H1 (cell line): ENCODE measurements at regions not wholly inside any gene's neighbourhood (a gene's known extent, or its start where the extent isn't known, plus 50 kb on each side); places are given as distances from the start of the nearest gene placed in this dataset.

ENCODE experiments used
- CTCF ChIA-PET: fragments of 300-600 bp; sonication (Branson Sonifier 250); formaldehyde crosslinking; loops from one replicate; lab custom pipeline; 2021; ENCODE audit not compliant: partially characterized antibody; lab: Charles Lee
- POLR2A ChIA-PET: fragments of 300-600 bp; sonication (Branson Sonifier 250); formaldehyde crosslinking; loops from one replicate; lab custom pipeline; 2021; ENCODE audit warnings: inconsistent platforms; ENCODE audit not compliant: partially characterized antibody; lab: Charles Lee
- DNase-seq, 2 experiments: peaks; one replicate each; pipeline versions ENCODE4 v3.0.0 to v3.0.0-alpha.2; 2010 to 2022; ENCODE audit warnings: low spot score in 2 of 2, low read depth in 1 of 2, mixed read lengths in 1 of 2
- FAIRE-seq: peaks from 2 replicates; lab custom pipeline; 2011; peaks lifted over from hg19 to GRCh38; lab: Jason Lieb, UNC
- H2AFZ ChIP-seq: 2 replicates; pipeline ENCODE4 v1.8.1; 2012; ENCODE audit warnings: low read length, inconsistent platforms
- H2AK5ac ChIP-seq: 2 replicates; pipeline ENCODE4 v1.6.1; 2013; ENCODE audit warnings: low read depth, low read length
- H2BK120ac ChIP-seq: replicated peaks from 2 replicates; pipeline ENCODE3; 2013; ENCODE audit warnings: low read depth, low read length, inconsistent platforms
- H2BK12ac ChIP-seq: 2 replicates; pipeline ENCODE4 v1.6.1; 2013; ENCODE audit warnings: low read depth, low read length
- H2BK15ac ChIP-seq: 2 replicates; pipeline ENCODE4 v1.6.1; 2013; ENCODE audit warnings: low read length
- H2BK20ac ChIP-seq: 2 replicates; pipeline ENCODE4 v1.6.1; 2013; ENCODE audit warnings: low read length
- H2BK5ac ChIP-seq: 2 replicates; pipeline ENCODE4 v1.6.1; 2013; ENCODE audit warnings: low read depth, low read length
- H3K14ac ChIP-seq: 2 replicates; pipeline ENCODE4 v1.6.1; 2013; ENCODE audit warnings: inconsistent platforms; ENCODE audit not compliant: insufficient read length
- H3K18ac ChIP-seq: 2 replicates; pipeline ENCODE4 v1.6.1; 2013; ENCODE audit warnings: low read length; ENCODE audit errors: extremely low read depth
- H3K23ac ChIP-seq: 2 replicates; pipeline ENCODE4 v1.6.1; 2013; ENCODE audit warnings: inconsistent platforms; ENCODE audit not compliant: insufficient read length
- H3K23me2 ChIP-seq: 2 replicates; pipeline ENCODE4 v1.6.1; 2013; ENCODE audit warnings: low read depth, low read length
- H3K27ac ChIP-seq: 2 replicates; pipeline ENCODE4 v1.6.1; 2011; ENCODE audit warnings: low read depth, low read length, inconsistent platforms
- H3K27me3 ChIP-seq, 4 experiments: replicated peaks in 1 of 4; 1 replicate in 1 of 4; 2 replicates in 3 of 4; pipeline versions ENCODE4 v1.6.1 to v1.8.1; 2011 to 2013; ENCODE audit warnings: low read length in 3 of 4, mild to moderate bottlenecking in 3 of 4, inconsistent platforms in 2 of 4, mixed read lengths in 2 of 4, moderate library complexity in 1 of 4; ENCODE audit not compliant: control insufficient read depth in 3 of 4, insufficient read depth in 3 of 4; ENCODE audit errors: extremely low read depth in 1 of 4
- H3K36me3 ChIP-seq, 4 experiments: 2 replicates each; pipeline versions ENCODE4 v1.6.1 to v1.8.1; 2011 to 2013; ENCODE audit warnings: mild to moderate bottlenecking in 4 of 4, low read length in 3 of 4, moderate library complexity in 2 of 4, control low read depth in 1 of 4, inconsistent platforms in 1 of 4; ENCODE audit not compliant: insufficient read depth in 4 of 4, control insufficient read depth in 2 of 4
- H3K4ac ChIP-seq: replicated peaks from 2 replicates; pipeline ENCODE3; 2013; ENCODE audit warnings: low read length, low read depth, mixed read lengths, inconsistent platforms; ENCODE audit not compliant: insufficient read length
- H3K4me1 ChIP-seq, 4 experiments: replicated peaks in 1 of 4; 1 replicate in 1 of 4; 2 replicates in 3 of 4; pipeline versions ENCODE4 v1.6.1 to v1.8.1; 2011 to 2013; ENCODE audit warnings: low read length in 3 of 4, inconsistent platforms in 2 of 4, mixed read lengths in 1 of 4; ENCODE audit not compliant: insufficient read depth in 4 of 4, control insufficient read depth in 3 of 4
- H3K4me2 ChIP-seq, 2 experiments: 2 replicates each; pipeline versions ENCODE4 v1.6.1 to v1.8.1; 2011 to 2013; ENCODE audit warnings: low read depth in 2 of 2, low read length in 2 of 2, control low read depth in 1 of 2, inconsistent platforms in 1 of 2, mild to moderate bottlenecking in 1 of 2; ENCODE audit not compliant: insufficient read depth in 1 of 2
- H3K4me3 ChIP-seq, 4 experiments: fragments of 200-600, 300-600 bp in 1 of 4; sonication (generic), shearing (Covaris generic), sonication (Bioruptor Twin) in 1 of 4; 2 replicates each; pipeline versions ENCODE4 v1.5.1 to v1.8.1; 2011 to 2016; ENCODE audit warnings: low read length in 4 of 4, low read depth in 3 of 4, control low read depth in 2 of 4, inconsistent platforms in 2 of 4, mild to moderate bottlenecking in 2 of 4, mixed read lengths in 1 of 4, moderate library complexity in 1 of 4; ENCODE audit not compliant: insufficient read depth in 2 of 4; ENCODE audit errors: extremely low read depth in 1 of 4
- H3K56ac ChIP-seq: replicated peaks from 2 replicates; pipeline ENCODE3; 2013; ENCODE audit warnings: low read depth, mild to moderate bottlenecking, mixed read lengths, low read length, inconsistent platforms; ENCODE audit not compliant: insufficient read length
- H3K79me1 ChIP-seq: 2 replicates; pipeline ENCODE4 v1.6.1; 2013; ENCODE audit warnings: low read depth, low read length, control low read depth
- H3K79me2 ChIP-seq, 2 experiments: 2 replicates each; pipeline versions ENCODE4 v1.6.1 to v1.8.1; 2012 to 2013; ENCODE audit warnings: low read length in 2 of 2, mild to moderate bottlenecking in 2 of 2, inconsistent platforms in 1 of 2; ENCODE audit not compliant: insufficient read depth in 2 of 2, control insufficient read depth in 1 of 2
- H3K9ac ChIP-seq, 4 experiments: replicated peaks in 1 of 4; 1 replicate in 1 of 4; 2 replicates in 3 of 4; pipeline versions ENCODE4 v1.6.1 to v1.8.1; 2011 to 2013; ENCODE audit warnings: low read depth in 3 of 4, low read length in 3 of 4, control low read depth in 2 of 4, mild to moderate bottlenecking in 2 of 4, moderate library complexity in 2 of 4, inconsistent platforms in 1 of 4; ENCODE audit errors: extremely low read depth in 1 of 4
- H3K9me3 ChIP-seq, 2 experiments: 2 replicates each; pipeline versions ENCODE4 v1.6.1 to v1.8.1; 2012 to 2013; ENCODE audit warnings: mild to moderate bottlenecking in 2 of 2, moderate library complexity in 2 of 2, control low read depth in 1 of 2, inconsistent platforms in 1 of 2, low read depth in 1 of 2, low read length in 1 of 2, mixed read lengths in 1 of 2; ENCODE audit not compliant: insufficient read depth in 2 of 2
- H4K20me1 ChIP-seq, 2 experiments: replicated peaks in 1 of 2; 2 replicates each; pipeline versions ENCODE3 to v1.8.1; 2011 to 2013; ENCODE audit warnings: inconsistent platforms in 2 of 2, low read length in 2 of 2, mild to moderate bottlenecking in 1 of 2; ENCODE audit not compliant: insufficient read depth in 2 of 2, control insufficient read depth in 1 of 2
- H4K5ac ChIP-seq: 2 replicates; pipeline ENCODE4 v1.6.1; 2013; ENCODE audit warnings: low read length, low read depth, mixed read lengths, inconsistent platforms; ENCODE audit not compliant: insufficient read length
- H4K8ac ChIP-seq: 2 replicates; pipeline ENCODE4 v1.8.0; 2013; ENCODE audit warnings: mild to moderate bottlenecking, moderate library complexity, low read length, inconsistent platforms; ENCODE audit not compliant: insufficient read depth; ENCODE audit errors: extremely low read depth
- H4K91ac ChIP-seq: replicated peaks from 2 replicates; pipeline ENCODE3; 2013; ENCODE audit warnings: low read length, mixed read lengths, inconsistent platforms; ENCODE audit not compliant: insufficient read length
- BRCA1 ChIP-seq: IDR thresholded peaks from 2 replicates; pipeline ENCODE4 v1.6.1; 2012; ENCODE audit warnings: low read depth, low read length, improper control_type of control experiment
- CBX5 ChIP-seq: fragments of 300-800, 300-1000 bp; sonication (generic); IDR thresholded peaks from 2 replicates; pipeline ENCODE4 v1.7.1; 2016; ENCODE audit warnings: antibody characterized with exemption, low read length, low read depth
- CBX8 ChIP-seq: fragments of 300-800, 300-1000 bp; sonication (generic); IDR thresholded peaks from 2 replicates; pipeline ENCODE4 v1.7.1; 2016; ENCODE audit warnings: low read depth, low read length, borderline replicate concordance
- CEBPB ChIP-seq: IDR thresholded peaks from 2 replicates; pipeline ENCODE4 v1.6.1; 2012; ENCODE audit warnings: low read depth, low read length
- CHD1 ChIP-seq: IDR thresholded peaks from 2 replicates; pipeline ENCODE4 v1.6.1; 2012; ENCODE audit warnings: low read depth, low read length, improper control_type of control experiment
- EZH2 ChIP-seq: fragments of 200-600 bp; sonication (generic); IDR thresholded peaks from 2 replicates; pipeline ENCODE4 v1.7.1; 2012; ENCODE audit warnings: low read depth, mild to moderate bottlenecking, moderate library complexity, low read length, inconsistent platforms; ENCODE audit not compliant: severe bottlenecking
- HDAC2 ChIP-seq, 2 experiments: fragments of 300-600 bp in 1 of 2; sonication (generic) in 1 of 2; IDR thresholded peaks; 2 replicates each; pipeline ENCODE4 v1.6.1; 2011 to 2012; ENCODE audit warnings: low read depth in 2 of 2, low read length in 2 of 2, mild to moderate bottlenecking in 2 of 2, moderate library complexity in 2 of 2, borderline replicate concordance in 1 of 2, inconsistent platforms in 1 of 2
- JUN ChIP-seq: IDR thresholded peaks from 2 replicates; pipeline ENCODE4 v1.6.1; 2011; ENCODE audit warnings: low read depth, mild to moderate bottlenecking, improper control_type of control experiment, low read length
- JUND ChIP-seq: IDR thresholded peaks from 2 replicates; pipeline ENCODE4 v1.6.1; 2011; ENCODE audit warnings: mild to moderate bottlenecking, improper control_type of control experiment, low read length
- KDM1A ChIP-seq: fragments of 200-600, 300-600 bp; sonication (generic); IDR thresholded peaks from 2 replicates; pipeline ENCODE4 v1.7.1; 2016; ENCODE audit warnings: mild to moderate bottlenecking, low read length, borderline replicate concordance
- KDM4A ChIP-seq: IDR thresholded peaks from one replicate; pipeline ENCODE4 v1.7.1; 2012; ENCODE audit warnings: low read depth, mild to moderate bottlenecking, moderate library complexity, low read length, inconsistent platforms; ENCODE audit not compliant: severe bottlenecking
- NRF1 ChIP-seq: IDR thresholded peaks from 2 replicates; pipeline ENCODE4 v1.6.1; 2011; ENCODE audit warnings: mild to moderate bottlenecking, low read depth, low read length, improper control_type of control experiment
- RNF2 ChIP-seq: fragments of 200-900, 300-1000 bp; sonication (generic); IDR thresholded peaks from 2 replicates; pipeline ENCODE4 v1.7.1; 2016; ENCODE audit warnings: borderline replicate concordance, low read depth, mild to moderate bottlenecking, antibody characterized with exemption, low read length; ENCODE audit not compliant: poor library complexity, severe bottlenecking; ENCODE audit errors: missing control alignments
- SRF ChIP-seq: IDR thresholded peaks from 2 replicates; pipeline ENCODE4 v1.6.1; 2011; ENCODE audit warnings: mild to moderate bottlenecking, low read depth, low read length, moderate library complexity
- TEAD4 ChIP-seq: IDR thresholded peaks from 2 replicates; pipeline ENCODE4 v1.6.1; 2012; ENCODE audit warnings: low read depth, low read length, inconsistent platforms, mixed read lengths
- WGBS, 2 experiments: shearing (Covaris generic) in 1 of 2; methylation state at CpG; one replicate each; pipeline versions ENCODE4 v1.1.6 to v1.1.7; 2013 to 2015; ENCODE audit warnings: low lambda C conversion rate in 2 of 2, mixed read lengths in 2 of 2, inconsistent platforms in 1 of 2, low coverage in 1 of 2, missing lambda C conversion rate in 1 of 2; ENCODE audit not compliant: insufficient replicate concordance in 2 of 2, insufficient coverage in 1 of 2, insufficient read length in 1 of 2; ENCODE audit errors: extremely low coverage in 1 of 2, missing lambda C conversion rate in 1 of 2; 5-methylcytosine and 5-hydroxymethylcytosine counted together

GRCh38 chr12:24015833-24016160, 66.3 kb upstream of the SOX5 start:
- no peak overlapping the region for H2BK12ac ChIP-seq
- no peaks in the 10 kb centered on the region for H3K79me1 ChIP-seq
- H2BK20ac ChIP-seq: no peak overlapping the region
- H3K27ac ChIP-seq: no peak overlapping the region
- H3K79me2 ChIP-seq: no peaks in the 10 kb centered on the region
- H3K4me1 ChIP-seq: peaks cover 0 to 9% (median 0%) of the 10 kb centered on the region in 4 experiments; a peak in 3 of 7 replicates
- H2AK5ac ChIP-seq: no peak overlapping the region
- H4K91ac ChIP-seq: no peak overlapping the region
- H3K9ac ChIP-seq: no peak overlapping the region
- H4K8ac ChIP-seq: no peak overlapping the region
- H3K56ac ChIP-seq: no peak overlapping the region
- no peaks in the 10 kb centered on the region for H4K20me1 ChIP-seq
- no peak overlapping the region for H3K18ac ChIP-seq
- ChIA-PET CTCF (interaction anchor here (0.7 to 4.1 kb wide), 4 partner anchors 9 to 174 kb away, joined by 3 to 22 read pairs (median 6); no protein-coding TSS in a partner anchor), POLR2A (no interaction called here)
- H2BK120ac ChIP-seq: no peak overlapping the region
- no peak overlapping the region for H3K4ac ChIP-seq
- no peaks in the 10 kb centered on the region for H3K9me3 ChIP-seq
- 80% methylated on average over 2 of the region's 2 CpGs; no CpG with 5 or more reads in 1 of the 2 experiments for WGBS, 2 experiments
- FAIRE-seq: no peak
- no peak for DNase-seq
- H4K5ac ChIP-seq: no peak overlapping the region
- no peak overlapping the region for H3K4me2 ChIP-seq
- H3K4me3 ChIP-seq: no peak overlapping the region
- no peak overlapping the region for H3K23ac ChIP-seq
- H2BK5ac ChIP-seq: no peak overlapping the region
- H2BK15ac ChIP-seq: no peak overlapping the region
- H3K23me2 ChIP-seq: no peaks in the 10 kb centered on the region
- peaks cover 15 to 34% (median 21%) of the 10 kb centered on the region in 4 experiments for H3K27me3 ChIP-seq
- H3K14ac ChIP-seq: no peak overlapping the region
- no peaks in the 10 kb centered on the region for H3K36me3 ChIP-seq
- H2AFZ ChIP-seq: no peak overlapping the region
- TF ChIP-seq NRF1 (no peak), HDAC2 (IDR thresholded peaks at IDR 0.05; ENCODE audit: borderline replicate concordance in 1 of 2, low read depth in 2 of 2, low read length in 2 of 2) (no peak), RNF2 (no peak), CBX8 (no peak), EZH2 (no peak), CHD1 (no peak), CEBPB (no peak), JUN (no peak), TEAD4 (no peak), JUND (no peak), SRF (no peak), BRCA1 (no peak), CBX5 (no peak), KDM4A (no peak), KDM1A (no peak)
